BLaER1 treated with 17β-estradiol and CSF1 and Interleukin-3, amounts not matched to agents 10 nM and 100 nM (cell line): ENCODE measurements at regions not wholly inside any gene's neighbourhood (a gene's known extent, or its start where the extent isn't known, plus 50 kb on each side); places are given as distances from the start of the nearest gene placed in this dataset.

Source experiments
- H3K27ac ChIP-seq, 11 experiments: shearing (Covaris generic); formaldehyde crosslinking; 2 replicates each; pipeline ENCODE4 v1.8.1; 2022
- H3K27me3 ChIP-seq, 11 experiments: shearing (Covaris generic); formaldehyde crosslinking; 2 replicates each; pipeline ENCODE4 v1.8.1; 2022
- H3K36me3 ChIP-seq, 11 experiments: shearing (Covaris generic); formaldehyde crosslinking; 2 replicates each; pipeline ENCODE4 v1.8.1; 2022
- H3K4me1 ChIP-seq, 10 experiments: shearing (Covaris generic); formaldehyde crosslinking; 2 replicates each; pipeline ENCODE4 v1.8.1; 2022
- H3K4me2 ChIP-seq, 11 experiments: shearing (Covaris generic); formaldehyde crosslinking; 2 replicates each; pipeline ENCODE4 v1.8.1; 2022
- H3K4me3 ChIP-seq, 10 experiments: shearing (Covaris generic); formaldehyde crosslinking; 2 replicates each; pipeline ENCODE4 v1.8.1; 2022
- H3K9ac ChIP-seq, 11 experiments: shearing (Covaris generic); formaldehyde crosslinking; 2 replicates each; pipeline ENCODE4 v1.8.1; 2022
- H3K9me3 ChIP-seq, 11 experiments: shearing (Covaris generic); formaldehyde crosslinking; replicated peaks in 1 of 11; 2 replicates each; pipeline ENCODE4 v1.8.1; 2022
- H4K20me1 ChIP-seq, 11 experiments: shearing (Covaris generic); formaldehyde crosslinking; 2 replicates each; pipeline ENCODE4 v1.8.1; 2022
- Cebpa-rat ChIP-seq, 11 experiments: shearing (Covaris generic); IDR thresholded peaks; 2 replicates each; pipeline ENCODE4 v1.8.1; 2022

DNA sequence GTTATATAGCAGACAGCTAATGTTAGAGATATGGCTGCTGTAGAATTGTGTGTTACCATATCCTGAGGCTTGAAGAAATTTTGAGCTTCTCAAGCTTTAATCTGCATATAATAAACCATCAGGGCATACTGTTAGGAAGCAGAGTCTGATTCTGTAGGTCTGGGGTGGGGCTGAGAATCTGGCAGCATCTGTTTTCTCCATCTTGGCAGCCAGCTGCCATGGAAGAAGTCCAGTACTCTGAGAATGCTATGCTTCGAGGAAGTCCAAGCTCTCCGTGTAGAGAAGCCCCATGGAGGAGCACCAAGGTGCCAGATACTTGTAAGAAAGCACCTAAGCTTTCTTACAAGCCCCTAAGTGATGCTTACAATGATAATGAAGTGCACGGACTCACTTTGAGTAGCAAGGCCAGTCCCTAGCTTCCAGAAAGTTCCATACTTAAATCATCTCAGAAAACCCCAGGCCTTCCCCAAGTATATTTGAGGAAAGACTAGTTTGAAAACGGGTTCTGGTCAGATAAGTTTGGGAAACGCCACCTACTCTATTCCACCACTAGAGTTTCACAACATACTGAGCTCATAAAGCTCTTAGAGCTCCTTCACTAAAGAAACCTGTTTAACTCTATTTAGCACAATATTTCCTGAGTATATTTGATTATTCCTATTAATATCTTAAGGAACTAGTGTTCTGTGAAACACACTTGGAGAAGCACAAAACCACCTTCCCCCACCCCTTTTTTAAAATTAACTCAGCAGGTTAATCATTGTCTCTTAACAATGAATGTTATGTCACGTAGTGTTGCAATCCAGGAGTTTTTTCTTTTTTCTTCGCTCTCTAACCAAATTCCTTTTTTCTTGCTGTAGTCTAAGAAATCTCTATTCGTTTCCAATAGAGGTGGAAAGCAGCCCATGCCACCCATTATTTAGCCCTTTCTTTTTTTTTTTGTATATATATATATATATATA, 59.9 kb upstream of the RASGRP1 start:
- TF ChIP-seq Cebpa-rat (IDR thresholded peaks at IDR 0.05): no peak
- Histone ChIP-seq H3K4me2 (0 out of 22 replicates have a peak overlapping the region, but pooled peaks of 1 of the 11 experiments have one; percentile 5), H3K9me3 (no peaks in the 10 kb centered on the region)

DNA sequence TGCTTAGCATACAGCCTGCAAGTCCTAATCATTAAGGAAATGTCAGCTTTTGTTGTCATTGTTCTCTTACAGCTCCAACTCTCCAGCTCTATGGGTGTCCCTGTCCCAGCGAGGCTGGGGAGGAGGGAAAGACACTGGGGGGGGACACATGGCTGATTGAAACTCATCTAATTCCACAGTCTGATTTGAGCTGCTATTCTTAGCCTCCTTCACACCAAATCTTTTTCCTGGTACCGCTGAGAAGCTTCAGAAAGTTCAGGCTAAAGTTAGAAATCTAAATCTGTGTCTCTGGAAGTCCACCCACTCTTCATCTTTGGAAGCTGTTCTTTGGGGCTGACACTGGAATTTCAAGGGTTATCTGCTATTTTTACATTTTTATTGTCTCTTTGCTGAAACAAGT, 61.3 kb upstream of the RASGRP1 start:
- no peaks in the 10 kb centered on the region for H3K27me3 ChIP-seq
- H3K27ac ChIP-seq: peak overlapping the region in 2 of 11 experiments; percentile 24 to 53; a peak in 2 of 22 replicates
- H3K4me2 ChIP-seq: peak overlapping the region; percentile 4 to 90 (median 37); a peak in 18 of 22 replicates
- peaks cover 12 to 34% (median 17%) of the 10 kb centered on the region in 10 experiments; a peak in 19 of 20 replicates for H3K4me1 ChIP-seq
- H3K4me3 ChIP-seq: 0 out of 20 replicates have a peak overlapping the region, but pooled peaks of 1 of the 10 experiments have one; percentile 14
- H3K9me3 ChIP-seq: no peaks in the 10 kb centered on the region
- no peak for TF ChIP-seq Cebpa-rat (IDR thresholded peaks at IDR 0.05)
- H4K20me1 ChIP-seq: no peaks in the 10 kb centered on the region
- no peak overlapping the region for H3K9ac ChIP-seq
- H3K36me3 ChIP-seq: no peaks in the 10 kb centered on the region

More for the DNA sequence above, 59.9 kb upstream of the RASGRP1 start:
- Histone ChIP-seq H3K9ac (no peak overlapping the region), H3K27me3 (no peaks in the 10 kb centered on the region), H3K4me1 (peaks cover 17 to 38% (median 29%) of the 10 kb centered on the region in 10 experiments; a peak in 19 of 20 replicates), H4K20me1 (no peaks in the 10 kb centered on the region), H3K27ac (no peak overlapping the region), H3K4me3 (no peak overlapping the region), H3K36me3 (no peaks in the 10 kb centered on the region)

DNA sequence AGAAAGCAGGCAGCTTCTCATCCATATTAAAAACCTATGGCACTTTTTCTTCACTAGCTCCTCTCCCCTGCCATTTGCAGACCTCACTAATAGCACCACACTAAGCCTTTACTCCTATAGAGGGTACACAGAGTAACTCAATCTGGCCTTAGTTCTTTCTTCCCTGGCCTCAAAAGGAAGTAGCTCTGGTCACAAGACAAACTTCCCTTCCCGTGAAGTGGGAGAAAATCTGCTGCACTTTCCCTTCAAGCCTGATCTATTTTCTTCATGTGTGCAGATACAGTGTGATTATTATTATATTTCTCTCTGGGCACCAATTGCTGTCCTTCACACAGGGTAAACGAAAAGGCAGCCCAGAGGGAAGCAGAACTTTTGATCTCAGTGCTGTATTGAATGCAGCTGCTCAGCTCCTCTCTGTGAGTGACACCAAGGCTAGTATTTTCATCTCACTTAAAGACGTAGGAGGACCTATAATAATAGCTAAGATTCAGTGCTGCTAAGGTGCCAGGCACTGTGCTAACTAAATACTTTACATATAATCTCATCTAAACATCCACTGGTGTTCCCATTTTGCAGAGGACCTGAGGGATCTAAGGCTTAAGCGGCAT, 61.9 kb upstream of the RASGRP1 start:
- no peaks in the 10 kb centered on the region for H3K27me3 ChIP-seq
- H3K4me1 ChIP-seq: peaks cover 15 to 40% (median 20%) of the 10 kb centered on the region in 10 experiments; a peak in 19 of 20 replicates
- no peaks in the 10 kb centered on the region for H3K9me3 ChIP-seq
- peak overlapping the region in 2 of 10 experiments; percentile 9 to 14; a peak in 2 of 20 replicates for H3K4me3 ChIP-seq
- H3K36me3 ChIP-seq: no peaks in the 10 kb centered on the region
- no peak for TF ChIP-seq Cebpa-rat (IDR thresholded peaks at IDR 0.05)
- H3K27ac ChIP-seq: peak overlapping the region in 3 of 11 experiments; percentile 24 to 53 (median 50); a peak in 4 of 22 replicates
- peak overlapping the region; percentile 4 to 90 (median 37); a peak in 19 of 22 replicates for H3K4me2 ChIP-seq
- H3K9ac ChIP-seq: peak overlapping the region in 1 of 11 experiments; percentile 27; a peak in 1 of 22 replicates
- H4K20me1 ChIP-seq: no peaks in the 10 kb centered on the region

DNA sequence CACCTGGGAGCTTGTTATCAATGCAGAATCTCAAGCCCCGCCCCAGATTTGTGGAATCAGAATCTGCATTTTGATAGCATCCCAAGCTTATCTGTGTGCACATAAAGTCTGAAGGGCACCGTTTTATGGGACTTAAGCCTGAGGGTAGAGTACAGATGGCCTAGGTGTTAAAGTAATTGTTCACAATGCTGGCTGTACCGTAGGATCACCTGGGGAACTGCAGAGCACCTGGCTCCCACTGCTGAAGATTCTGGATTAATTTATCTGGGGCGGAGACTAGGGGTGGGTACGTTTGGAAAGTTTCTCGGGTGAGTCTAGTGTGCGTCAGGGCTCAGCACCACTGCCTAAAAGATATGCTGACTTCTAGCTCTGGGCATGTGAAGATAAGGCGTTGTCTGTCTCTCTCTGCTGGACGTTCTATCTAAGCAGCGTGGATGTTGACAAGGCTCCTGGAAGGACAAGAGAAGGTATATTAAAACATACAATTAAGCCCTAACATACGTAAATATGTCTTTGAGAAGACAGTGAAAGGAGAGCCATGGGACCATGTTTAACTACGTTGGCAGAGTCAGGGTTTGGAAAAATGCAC, 63.2 kb upstream of the RASGRP1 start:
- no peaks in the 10 kb centered on the region for H3K27me3 ChIP-seq
- H3K9me3 ChIP-seq: no peaks in the 10 kb centered on the region
- H3K4me3 ChIP-seq: no peak overlapping the region
- TF ChIP-seq Cebpa-rat (IDR thresholded peaks at IDR 0.05): no peak
- H4K20me1 ChIP-seq: no peaks in the 10 kb centered on the region
- peak overlapping the region in 2 of 11 experiments; percentile 80 to 90; a peak in 2 of 22 replicates for H3K4me2 ChIP-seq
- no peak overlapping the region for H3K9ac ChIP-seq
- H3K4me1 ChIP-seq: peaks cover 19 to 45% (median 28%) of the 10 kb centered on the region in 10 experiments; a peak in 19 of 20 replicates
- H3K27ac ChIP-seq: no peak overlapping the region
- H3K36me3 ChIP-seq: no peaks in the 10 kb centered on the region

DNA sequence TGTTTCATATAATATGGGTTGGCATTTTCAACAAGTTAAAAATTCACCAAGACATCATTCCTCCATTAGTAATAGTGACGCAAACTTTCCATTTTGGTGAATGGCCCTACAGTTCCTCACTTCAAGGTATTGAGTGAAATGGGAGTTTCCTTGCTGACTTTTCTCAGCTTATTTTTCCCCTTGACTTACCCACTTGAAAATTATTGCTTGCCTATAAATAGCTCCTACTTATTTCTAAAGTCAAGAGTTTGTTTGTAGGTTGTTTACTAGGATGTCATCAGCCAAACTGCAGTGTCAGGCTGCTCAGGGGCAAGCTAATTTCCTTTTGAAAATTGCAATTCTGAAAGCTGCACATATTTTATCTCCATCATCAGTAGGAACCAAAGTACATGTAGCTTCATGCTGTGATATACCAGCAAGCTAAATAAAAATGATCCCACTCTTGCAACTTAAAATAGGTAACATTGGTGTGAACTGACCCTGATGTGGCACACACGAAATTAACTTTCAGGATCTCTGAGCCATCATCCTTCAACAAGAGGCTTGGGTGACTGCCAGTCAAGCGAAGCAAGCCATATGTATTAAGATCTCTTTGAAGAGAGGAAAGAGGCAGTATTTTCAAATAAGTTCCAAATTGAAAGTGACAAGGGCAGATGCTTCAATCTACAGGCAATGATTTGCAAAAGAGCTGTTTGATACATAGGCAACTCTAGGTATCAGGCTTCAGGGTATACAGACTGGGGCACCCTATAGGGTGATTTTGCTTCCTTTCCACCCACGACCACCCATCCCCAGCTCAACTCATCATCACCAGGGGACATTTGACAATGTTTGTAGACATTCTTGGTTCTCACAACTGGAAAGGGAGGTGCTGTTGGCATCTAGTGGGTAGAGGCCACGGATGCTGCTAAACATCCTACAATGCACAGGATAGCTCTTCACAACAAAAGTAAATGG, 66.8 kb upstream of the RASGRP1 start:
- H3K4me1 ChIP-seq: peaks cover 14 to 32% (median 21%) of the 10 kb centered on the region in 10 experiments; a peak in 19 of 20 replicates
- H4K20me1 ChIP-seq: no peaks in the 10 kb centered on the region
- H3K9ac ChIP-seq: no peak overlapping the region
- no peak for TF ChIP-seq Cebpa-rat (IDR thresholded peaks at IDR 0.05)
- no peaks in the 10 kb centered on the region for H3K36me3 ChIP-seq
- peak overlapping the region; percentile 10 to 64 (median 35); a peak in 17 of 22 replicates for H3K4me2 ChIP-seq
- no peaks in the 10 kb centered on the region for H3K9me3 ChIP-seq
- H3K4me3 ChIP-seq: no peak overlapping the region
- no peak overlapping the region for H3K27ac ChIP-seq
- H3K27me3 ChIP-seq: no peaks in the 10 kb centered on the region

GRCh38 chr15:38635170-38635569, 70.6 kb upstream of the RASGRP1 start:
- Histone ChIP-seq H3K9ac (no peak overlapping the region), H3K27ac (no peak overlapping the region), H3K4me1 (peaks cover 5 to 37% (median 22%) of the 10 kb centered on the region in 10 experiments; a peak in 17 of 20 replicates), H4K20me1 (no peaks in the 10 kb centered on the region), H3K9me3 (peaks cover 0 to 5% (median 0%) of the 10 kb centered on the region in 11 experiments; a peak in 4 of 22 replicates), H3K4me3 (no peak overlapping the region), H3K4me2 (no peak overlapping the region), H3K27me3 (no peaks in the 10 kb centered on the region), H3K36me3 (no peaks in the 10 kb centered on the region)
- TF ChIP-seq Cebpa-rat (IDR thresholded peaks at IDR 0.05): no peak

DNA sequence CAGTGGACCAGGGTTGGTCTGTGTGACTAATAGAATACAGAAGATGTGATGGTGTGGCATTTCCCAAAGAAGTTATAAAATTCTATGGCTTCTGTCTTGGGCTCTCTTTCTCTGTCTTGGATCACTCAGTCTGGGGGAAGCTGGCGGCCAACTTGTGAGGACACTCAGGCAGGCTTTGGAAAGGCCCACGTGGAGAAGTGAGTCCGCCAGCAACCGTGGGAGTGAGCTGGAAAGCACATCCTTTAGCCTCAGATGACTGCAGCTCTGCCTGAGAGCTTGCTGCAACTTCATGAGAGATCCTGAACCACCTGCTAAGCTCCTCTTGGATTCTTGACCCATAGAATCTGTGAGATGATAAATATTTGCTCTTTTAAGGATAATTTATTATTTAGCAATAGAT, 72.0 kb upstream of the RASGRP1 start:
- Histone ChIP-seq H3K4me2 (no peak overlapping the region), H3K4me1 (peaks cover 2 to 32% (median 17%) of the 10 kb centered on the region in 10 experiments; a peak in 17 of 20 replicates)

GRCh38 chr15:38638126-38638525, 73.5 kb upstream of the RASGRP1 start:
- peak overlapping the region in 6 of 11 experiments; percentile 16 to 54 (median 52); a peak in 6 of 22 replicates for H3K4me2 ChIP-seq
- H3K4me3 ChIP-seq: no peak overlapping the region
- H3K27me3 ChIP-seq: no peaks in the 10 kb centered on the region

More for the DNA sequence above, 72.0 kb upstream of the RASGRP1 start:
- Histone ChIP-seq H4K20me1 (no peaks in the 10 kb centered on the region), H3K9ac (no peak overlapping the region), H3K27me3 (no peaks in the 10 kb centered on the region), H3K36me3 (no peaks in the 10 kb centered on the region), H3K9me3 (peaks cover 0 to 9% (median 0%) of the 10 kb centered on the region in 11 experiments; a peak in 6 of 22 replicates), H3K4me3 (no peak overlapping the region), H3K27ac (no peak overlapping the region)
- no peak for TF ChIP-seq Cebpa-rat (IDR thresholded peaks at IDR 0.05)

More at GRCh38 chr15:38638126-38638525, 73.5 kb upstream of the RASGRP1 start:
- no peak overlapping the region for H3K27ac ChIP-seq
- no peak overlapping the region for H3K9ac ChIP-seq
- no peaks in the 10 kb centered on the region for H3K36me3 ChIP-seq
- peaks cover 0 to 9% (median 0%) of the 10 kb centered on the region in 11 experiments; a peak in 6 of 22 replicates for H3K9me3 ChIP-seq
- peaks cover 0 to 39% (median 23%) of the 10 kb centered on the region in 10 experiments; a peak in 15 of 20 replicates for H3K4me1 ChIP-seq
- no peak for TF ChIP-seq Cebpa-rat (IDR thresholded peaks at IDR 0.05)
- H4K20me1 ChIP-seq: no peaks in the 10 kb centered on the region
